Adipocyte (in vitro differentiated cells): ENCODE measurements at regions not wholly inside any gene's neighbourhood (a gene's known extent, or its start where the extent isn't known, plus 50 kb on each side); places are given as distances from the start of the nearest gene placed in this dataset.
A peak's percentile ranks its signal among the peaks of the same experiment; 100 is the strongest.

Experiments used
- DNase-seq: peaks from one replicate; pipeline ENCODE4 v3.0.0-alpha.2; 2015; ENCODE audit warnings: low read depth
- H3K27me3 ChIP-seq: replicated peaks from 2 replicates; pipeline ENCODE4 v1.7.0; 2013; ENCODE audit warnings: mild to moderate bottlenecking, low read length, moderate library complexity; ENCODE audit not compliant: control insufficient read depth, insufficient read depth
- H3K36me3 ChIP-seq: 2 replicates; pipeline ENCODE4 v1.7.0; 2013; ENCODE audit warnings: low read length, mild to moderate bottlenecking, moderate library complexity; ENCODE audit not compliant: control insufficient read depth, insufficient read depth, severe bottlenecking
- H3K4me1 ChIP-seq: 2 replicates; pipeline ENCODE4 v1.7.0; 2013; ENCODE audit warnings: mild to moderate bottlenecking, low read length, moderate library complexity; ENCODE audit not compliant: control insufficient read depth, insufficient read depth
- H3K4me3 ChIP-seq: 2 replicates; pipeline ENCODE4 v1.7.0; 2013; ENCODE audit warnings: mild to moderate bottlenecking, low read length, moderate library complexity
- H3K9ac ChIP-seq: 2 replicates; pipeline ENCODE4 v1.7.0; 2013; ENCODE audit warnings: mild to moderate bottlenecking, low read length, moderate library complexity
- H3K9me3 ChIP-seq: 2 replicates; pipeline ENCODE4 v1.7.0; 2013; ENCODE audit warnings: mild to moderate bottlenecking, low read length, moderate library complexity; ENCODE audit not compliant: control insufficient read depth

DNA sequence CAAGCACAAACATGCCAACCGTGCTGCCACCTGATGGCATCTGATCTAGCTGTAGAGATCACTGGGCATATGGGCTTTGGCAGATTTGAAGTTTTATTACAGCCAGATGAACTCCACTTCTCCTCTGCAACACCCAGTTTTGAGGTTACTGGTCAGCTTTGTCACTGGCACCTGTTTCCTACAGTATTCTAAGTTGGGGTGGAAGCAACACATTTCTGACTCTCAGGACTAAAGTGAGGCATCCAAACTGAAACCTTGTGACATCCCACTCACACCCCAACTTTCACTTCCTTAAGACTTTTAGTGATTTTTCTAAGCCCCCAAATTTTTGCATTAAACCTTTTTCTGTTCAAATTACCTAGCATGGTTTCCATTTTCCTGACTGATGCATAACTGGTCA is 115.1 kb upstream of the PCDH18 start:
- Histone ChIP-seq H3K9ac (no peak overlapping the region), H3K27me3 (no peaks in the 10 kb centered on the region), H3K9me3 (peaks cover 2% of the 10 kb centered on the region), H3K36me3 (no peaks in the 10 kb centered on the region), H3K4me3 (no peak overlapping the region), H3K4me1 (peaks cover 35% of the 10 kb centered on the region)
- no peak for DNase-seq

GRCh38 chr4:137644201-137644600 is 111.9 kb upstream of the PCDH18 start:
- Histone ChIP-seq H3K4me1 (peaks cover 47% of the 10 kb centered on the region), H3K9me3 (no peaks in the 10 kb centered on the region), H3K9ac (peak overlapping the region; percentile 36), H3K4me3 (peak overlapping the region; percentile 55), H3K36me3 (no peaks in the 10 kb centered on the region), H3K27me3 (no peaks in the 10 kb centered on the region)
- DNase-seq, result no peak

DNA sequence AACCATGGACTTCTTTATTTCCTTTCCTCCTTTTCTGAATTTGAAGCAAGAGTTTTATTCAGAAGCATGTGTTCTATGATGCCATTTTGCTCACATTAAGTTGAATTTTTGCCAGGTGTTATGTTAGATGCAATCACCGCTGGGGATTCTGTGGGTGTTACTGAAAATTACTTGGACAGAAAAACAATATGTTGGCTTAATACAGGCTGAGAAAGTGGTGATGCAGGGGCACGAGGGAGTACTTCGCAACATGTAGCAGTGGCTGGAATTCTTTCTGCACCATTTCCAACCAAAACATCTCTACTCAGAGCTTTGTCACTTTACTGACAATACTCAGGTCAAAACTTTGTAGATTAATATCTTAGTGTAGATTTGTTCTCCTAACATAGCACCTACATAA is 109.2 kb upstream of the PCDH18 start:
- Histone ChIP-seq H3K36me3 (no peaks in the 10 kb centered on the region), H3K4me3 (no peak overlapping the region), H3K27me3 (no peaks in the 10 kb centered on the region), H3K4me1 (peaks cover 47% of the 10 kb centered on the region), H3K9ac (peak overlapping the region; percentile 56), H3K9me3 (no peaks in the 10 kb centered on the region)
- peak; percentile 39 for DNase-seq

DNA sequence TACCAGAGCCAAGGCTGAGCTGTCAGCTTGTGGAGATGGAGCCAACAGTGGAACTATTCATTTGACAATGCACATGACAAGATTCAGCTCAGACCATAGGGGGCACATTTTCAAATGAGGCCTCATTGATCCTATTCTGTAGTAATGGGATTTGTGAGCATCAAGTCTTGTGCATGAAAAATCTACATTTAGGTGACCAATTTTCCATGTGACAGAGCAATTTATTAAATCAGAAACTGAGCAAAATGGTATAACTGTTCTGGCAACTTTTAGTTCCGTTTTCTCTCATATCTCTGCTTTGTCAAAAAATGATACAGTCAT is 108.5 kb upstream of the PCDH18 start:
- DNase-seq, result no peak
- H3K9me3 ChIP-seq, result no peaks in the 10 kb centered on the region
- peak overlapping the region; percentile 56 for H3K9ac ChIP-seq
- peaks cover 54% of the 10 kb centered on the region for H3K4me1 ChIP-seq
- H3K4me3 ChIP-seq, result no peak overlapping the region
- H3K36me3 ChIP-seq, result no peaks in the 10 kb centered on the region
- H3K27me3 ChIP-seq, result no peaks in the 10 kb centered on the region

GRCh38 chr4:137640156-137640837 is 108.0 kb upstream of the PCDH18 start:
- H3K9me3 ChIP-seq, result no peaks in the 10 kb centered on the region
- peaks cover 57% of the 10 kb centered on the region for H3K4me1 ChIP-seq
- no peak for DNase-seq
- peak overlapping the region; percentile 56 for H3K9ac ChIP-seq
- no peak overlapping the region for H3K4me3 ChIP-seq
- no peaks in the 10 kb centered on the region for H3K36me3 ChIP-seq
- H3K27me3 ChIP-seq, result no peaks in the 10 kb centered on the region

GRCh38 chr4:137638934-137639333 is 106.6 kb upstream of the PCDH18 start:
- H3K27me3 ChIP-seq, result no peaks in the 10 kb centered on the region
- H3K9me3 ChIP-seq, result no peaks in the 10 kb centered on the region
- H3K4me3 ChIP-seq, result no peak overlapping the region
- H3K36me3 ChIP-seq, result no peaks in the 10 kb centered on the region
- peaks cover 51% of the 10 kb centered on the region for H3K4me1 ChIP-seq
- no peak overlapping the region for H3K9ac ChIP-seq
- DNase-seq, result no peak

DNA sequence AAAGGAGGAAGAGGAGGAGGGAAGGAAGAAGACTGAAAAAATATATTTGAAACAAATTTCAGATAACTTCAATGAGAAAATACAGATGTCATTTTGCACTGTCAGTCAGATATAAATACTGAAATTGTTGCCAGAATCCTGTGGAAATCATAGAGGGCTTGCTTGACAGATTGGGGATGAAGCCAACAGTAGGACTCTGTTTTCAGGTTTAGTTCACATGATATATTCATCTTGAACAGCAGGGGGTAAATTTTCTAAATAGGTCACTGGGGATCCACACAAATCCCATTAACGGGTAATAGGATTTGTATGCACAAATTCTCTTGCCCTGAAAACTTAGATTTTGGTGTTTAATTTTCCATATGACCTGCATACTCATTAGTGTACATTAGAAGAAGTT is 103.3 kb upstream of the PCDH18 start:
- Histone ChIP-seq H3K9me3 (peaks cover 8% of the 10 kb centered on the region), H3K27me3 (no peaks in the 10 kb centered on the region), H3K36me3 (no peaks in the 10 kb centered on the region), H3K4me1 (peaks cover 23% of the 10 kb centered on the region), H3K9ac (peak overlapping the region; percentile 86), H3K4me3 (peak overlapping the region; percentile 67)
- peak; percentile 53 for DNase-seq

DNA sequence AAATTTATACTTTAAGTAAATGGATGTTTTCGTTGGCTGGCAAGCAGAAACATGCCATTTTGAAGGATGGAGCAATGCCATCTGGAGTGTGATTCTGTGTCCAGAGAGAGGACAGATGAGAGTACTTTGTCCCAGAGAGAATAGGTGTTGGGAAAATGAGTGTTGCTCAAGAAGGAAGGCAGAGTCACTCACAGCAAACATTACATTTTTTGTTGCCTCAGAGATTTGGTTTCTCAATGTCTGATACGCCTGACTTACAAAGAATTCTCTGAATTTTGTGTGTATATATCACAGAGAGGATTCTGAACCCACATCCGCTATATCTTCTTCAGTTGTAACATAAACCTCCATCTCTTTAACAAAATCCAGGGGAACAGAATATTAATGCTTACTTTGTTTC is 102.8 kb upstream of the PCDH18 start:
- peak; percentile 90 for DNase-seq
- Histone ChIP-seq H3K9ac (peak overlapping the region; percentile 86), H3K36me3 (no peaks in the 10 kb centered on the region), H3K4me1 (peaks cover 20% of the 10 kb centered on the region), H3K4me3 (peak overlapping the region; percentile 67), H3K9me3 (peaks cover 8% of the 10 kb centered on the region), H3K27me3 (no peaks in the 10 kb centered on the region)

DNA sequence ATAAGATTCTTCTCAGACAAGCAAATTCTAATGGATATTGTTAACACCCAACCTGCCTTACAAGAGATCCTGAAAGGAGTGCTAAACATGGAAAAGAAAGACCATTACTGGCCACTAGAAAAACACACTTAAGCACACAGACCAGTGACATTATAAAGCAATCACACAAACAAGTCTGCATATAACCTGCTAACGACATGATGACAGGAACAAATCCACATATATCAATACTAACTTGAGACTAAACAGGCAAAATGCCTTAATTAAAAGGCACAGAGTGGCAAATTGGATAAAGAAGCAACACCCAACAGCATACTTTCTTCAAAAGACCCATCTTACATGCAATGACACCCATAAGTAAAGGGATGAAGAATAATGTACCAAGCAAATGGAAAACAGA is 100.5 kb upstream of the PCDH18 start:
- Histone ChIP-seq H3K36me3 (no peaks in the 10 kb centered on the region), H3K4me3 (no peak overlapping the region), H3K4me1 (peaks cover 27% of the 10 kb centered on the region), H3K9ac (no peak overlapping the region), H3K9me3 (peaks cover 8% of the 10 kb centered on the region), H3K27me3 (no peaks in the 10 kb centered on the region)
- DNase-seq, result no peak

GRCh38 chr4:137631605-137632004 is 99.3 kb upstream of the PCDH18 start:
- H3K36me3 ChIP-seq, result no peaks in the 10 kb centered on the region
- H3K9ac ChIP-seq, result no peak overlapping the region
- H3K27me3 ChIP-seq, result no peaks in the 10 kb centered on the region
- peaks cover 31% of the 10 kb centered on the region for H3K4me1 ChIP-seq
- H3K4me3 ChIP-seq, result no peak overlapping the region
- no peak for DNase-seq
- peaks cover 8% of the 10 kb centered on the region for H3K9me3 ChIP-seq

- Histone ChIP-seq H3K4me3 (no peak overlapping the region), H3K4me1 (peaks cover 18% of the 10 kb centered on the region), H3K9ac (no peak overlapping the region), H3K27me3 (no peaks in the 10 kb centered on the region), H3K9me3 (peaks cover 8% of the 10 kb centered on the region), H3K36me3 (no peaks in the 10 kb centered on the region)
- no peak for DNase-seq
Observed at GRCh38 chr4:137630252-137630651, 98.0 kb upstream of the PCDH18 start.
